Keratinocyte (primary cell): ENCODE measurements at regions not wholly inside any gene's neighbourhood (a gene's known extent, or its start where the extent isn't known, plus 50 kb on each side); places are given as distances from the start of the nearest gene placed in this dataset.

Experiments
- DNase-seq: peaks from one replicate; pipeline ENCODE4 v3.0.0-alpha.2; 2011; ENCODE audit warnings: low read depth, missing footprints, low spot score
- FAIRE-seq: peaks from 2 replicates; lab custom pipeline; 2011; peaks lifted over from hg19 to GRCh38; lab: Jason Lieb, UNC
- H2AFZ ChIP-seq: 2 replicates; pipeline ENCODE4 v1.6.0; 2012; ENCODE audit warnings: low read length, control low read depth, inconsistent platforms; ENCODE audit not compliant: control insufficient read depth
- H3K27ac ChIP-seq: 2 replicates; pipeline ENCODE4 v1.5.1; 2011; ENCODE audit warnings: low read length; ENCODE audit not compliant: control insufficient read depth, insufficient read depth
- H3K27me3 ChIP-seq: 3 replicates; pipeline ENCODE4 v1.6.0; 2011; ENCODE audit warnings: low read length; ENCODE audit not compliant: control insufficient read depth, insufficient read depth; ENCODE audit errors: extremely low read depth
- H3K36me3 ChIP-seq, 2 experiments: 2 replicates in 1 of 2; 3 replicates in 1 of 2; pipeline ENCODE4 v1.5.1; 2011; ENCODE audit warnings: low read length in 2 of 2, mild to moderate bottlenecking in 1 of 2; ENCODE audit not compliant: control insufficient read depth in 2 of 2, insufficient read depth in 2 of 2; ENCODE audit errors: extremely low read depth in 1 of 2
- H3K4me1 ChIP-seq: 3 replicates; pipeline ENCODE4 v1.5.1; 2011; ENCODE audit warnings: low read length; ENCODE audit not compliant: control insufficient read depth, insufficient read depth; ENCODE audit errors: extremely low read depth
- H3K4me2 ChIP-seq: 3 replicates; pipeline ENCODE4 v1.6.0; 2011; ENCODE audit warnings: low read depth, low read length; ENCODE audit not compliant: control insufficient read depth, insufficient read depth; ENCODE audit errors: extremely low read depth
- H3K4me3 ChIP-seq, 3 experiments: fragments of 200-600 bp in 1 of 3; sonication (generic) in 1 of 3; 2 replicates in 2 of 3; 3 replicates in 1 of 3; pipeline ENCODE4 v1.5.1; 2011 to 2016; ENCODE audit warnings: low read length in 3 of 3, mild to moderate bottlenecking in 3 of 3, control low read depth in 2 of 3, inconsistent platforms in 1 of 3, low read depth in 1 of 3, mixed read lengths in 1 of 3, mixed run types in 1 of 3, moderate library complexity in 1 of 3; ENCODE audit not compliant: control insufficient read depth in 2 of 3, insufficient read depth in 2 of 3; ENCODE audit errors: extremely low read depth in 1 of 3
- H3K79me2 ChIP-seq: 2 replicates; pipeline ENCODE4 v1.6.0; 2012; ENCODE audit warnings: low read length; ENCODE audit not compliant: control insufficient read depth, insufficient read depth
- H3K9ac ChIP-seq: 3 replicates; pipeline ENCODE4 v1.6.0; 2011; ENCODE audit warnings: low read length; ENCODE audit not compliant: control insufficient read depth, insufficient read depth; ENCODE audit errors: extremely low read depth
- H3K9me1 ChIP-seq: 3 replicates; pipeline ENCODE4 v1.6.0; 2011; ENCODE audit warnings: low read length; ENCODE audit not compliant: control insufficient read depth, insufficient read depth; ENCODE audit errors: extremely low read depth
- H3K9me3 ChIP-seq: 2 replicates; pipeline ENCODE4 v1.5.1; 2012; ENCODE audit warnings: low read depth, low read length; ENCODE audit not compliant: control insufficient read depth
- H4K20me1 ChIP-seq: 3 replicates; pipeline ENCODE4 v1.6.0; 2011; ENCODE audit warnings: low read length; ENCODE audit not compliant: control insufficient read depth, insufficient read depth; ENCODE audit errors: extremely low read depth
- CTCF ChIP-seq, 3 experiments: IDR thresholded peaks in 1 of 3; conservative IDR thresholded peaks in 1 of 3; optimal IDR thresholded peaks in 1 of 3; 2 replicates in 2 of 3; 3 replicates in 1 of 3; pipeline versions ENCODE3 to v1.5.1; 2011; ENCODE audit warnings: low read length in 3 of 3, mild to moderate bottlenecking in 3 of 3, moderate library complexity in 2 of 3, control low read depth in 1 of 3, inconsistent platforms in 1 of 3; ENCODE audit not compliant: insufficient read depth in 2 of 3; ENCODE audit errors: extremely low read depth in 1 of 3
- EZH2 ChIP-seq: IDR thresholded peaks from one replicate; pipeline ENCODE4 v1.6.1; 2012; ENCODE audit warnings: inconsistent platforms, mild to moderate bottlenecking, low read length, moderate library complexity
- dilution Hi-C: fragments of 300-500 bp; cut with MboI; formaldehyde crosslinking; loops from one replicate; pipeline ENCODE4 v1.7.0; 2020; ENCODE audit warnings: low sequenced_read_pairs; ENCODE audit not compliant: extremely low pct_ligation_motif_present

GRCh38 chr13:88717946-88718345 is 1046.8 kb downstream of the SLITRK5 start:
- Histone ChIP-seq H3K4me2 (no peak overlapping the region), H3K9me1 (no peaks in the 10 kb centered on the region), H3K79me2 (no peaks in the 10 kb centered on the region), H3K27me3 (no peaks in the 10 kb centered on the region), H2AFZ (no peak overlapping the region), H3K4me1 (no peaks in the 10 kb centered on the region), H3K27ac (no peak overlapping the region), H3K4me3 (no peak overlapping the region), H3K9ac (no peak overlapping the region), H3K36me3 (no peaks in the 10 kb centered on the region), H3K9me3 (no peaks in the 10 kb centered on the region), H4K20me1 (no peaks in the 10 kb centered on the region)
- no peak for TF ChIP-seq EZH2
- TF ChIP-seq CTCF (optimal IDR thresholded peaks at IDR 0.05 in 1 of 3, IDR thresholded peaks at IDR 0.05 in 1 of 3, conservative IDR thresholded peaks at IDR 0.05 in 1 of 3; ENCODE audit: extremely low read depth in 1 of 3, insufficient read depth in 2 of 3, low read length in 3 of 3), result no peak
- dilution Hi-C loops, result no loop called here
- DNase-seq (no peak), FAIRE-seq (no peak)

GRCh38 chr13:88718781-88719180 is 1047.6 kb downstream of the SLITRK5 start:
- no peaks in the 10 kb centered on the region for H3K36me3 ChIP-seq
- no peak for FAIRE-seq

More at GRCh38 chr13:88718781-88719180, 1047.6 kb downstream of the SLITRK5 start:
- no peaks in the 10 kb centered on the region for H4K20me1 ChIP-seq
- H3K9me1 ChIP-seq, result no peaks in the 10 kb centered on the region
- dilution Hi-C loops, result no loop called here
- no peak overlapping the region for H3K9ac ChIP-seq
- no peak for DNase-seq
- no peak overlapping the region for H3K27ac ChIP-seq
- H2AFZ ChIP-seq, result no peak overlapping the region
- no peak overlapping the region for H3K4me3 ChIP-seq
- no peaks in the 10 kb centered on the region for H3K27me3 ChIP-seq
- no peaks in the 10 kb centered on the region for H3K4me1 ChIP-seq
- H3K79me2 ChIP-seq, result no peaks in the 10 kb centered on the region
- no peaks in the 10 kb centered on the region for H3K9me3 ChIP-seq
- TF ChIP-seq EZH2, result no peak
- TF ChIP-seq CTCF (optimal IDR thresholded peaks at IDR 0.05 in 1 of 3, IDR thresholded peaks at IDR 0.05 in 1 of 3, conservative IDR thresholded peaks at IDR 0.05 in 1 of 3; ENCODE audit: extremely low read depth in 1 of 3, insufficient read depth in 2 of 3, low read length in 3 of 3), result no peak
- no peak overlapping the region for H3K4me2 ChIP-seq
